ENCODE measurements at regions not wholly inside any gene's neighbourhood (a gene's known extent, or its start where the extent isn't known, plus 50 kb on each side); places are given as distances from the start of the nearest gene placed in this dataset.

DNA sequence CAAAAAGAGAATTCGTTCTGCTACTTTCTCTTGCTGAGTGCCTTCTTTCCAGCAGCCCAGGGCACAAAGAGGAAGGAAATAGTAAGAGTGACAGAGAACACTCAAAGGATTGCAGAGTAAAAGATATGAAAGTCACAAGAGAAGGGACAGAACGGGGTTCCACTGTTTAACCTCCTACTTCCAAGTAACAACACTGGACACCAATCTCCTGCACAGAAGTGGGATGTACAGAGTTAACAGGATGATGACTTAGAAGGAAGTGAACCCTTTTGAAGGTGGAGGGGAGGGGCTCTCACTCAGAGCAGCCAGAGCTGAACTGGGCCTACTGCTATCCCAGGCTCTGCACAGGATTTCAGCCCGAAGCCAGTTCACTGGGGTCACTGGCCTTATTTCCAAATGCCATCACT is 130.1 kb upstream of the PRICKLE2 start:
- no peak for DNase-seq (ENCODE audit: low read depth in 2 of 3, low spot score in 1 of 3)

DNA sequence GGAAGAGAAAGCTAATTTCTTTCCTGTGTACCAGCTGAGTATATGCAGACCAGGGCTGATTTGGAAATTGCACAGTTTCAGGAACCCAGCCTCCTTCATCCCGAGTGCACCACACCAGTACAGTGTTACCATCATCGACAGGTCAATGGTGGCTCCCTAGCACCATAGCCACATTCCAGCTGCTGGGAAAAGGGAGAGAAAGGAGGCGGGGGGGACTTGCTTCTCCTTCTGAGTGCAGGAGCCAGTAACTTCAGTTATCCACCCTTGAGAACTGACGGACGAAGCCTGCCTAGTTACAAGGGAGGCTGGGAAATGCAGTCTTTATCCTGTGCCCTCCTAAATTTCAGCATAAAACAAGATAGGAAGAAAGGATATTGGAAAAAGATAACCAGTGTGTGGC is 129.7 kb upstream of the PRICKLE2 start:
- no peak for DNase-seq (ENCODE audit: low read depth in 2 of 3, low spot score in 1 of 3)

DNA sequence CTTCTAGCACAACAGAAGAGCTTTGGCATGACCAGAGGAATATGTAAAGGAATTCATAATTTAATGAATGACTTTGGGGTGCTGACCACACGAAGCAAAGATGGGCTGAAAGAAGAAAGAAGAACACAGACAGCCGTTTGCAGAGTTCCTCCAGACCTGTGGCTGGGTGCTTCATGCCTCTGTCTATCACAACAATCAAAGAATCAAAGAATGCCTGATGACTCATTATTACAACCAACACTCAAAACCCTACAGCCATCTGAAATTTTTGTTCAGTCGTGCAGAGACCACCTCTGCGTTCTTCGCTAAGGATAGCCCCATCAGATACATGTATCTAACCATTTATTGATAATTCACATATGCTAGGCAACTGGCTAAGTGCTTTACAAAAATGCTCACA is 129.0 kb upstream of the PRICKLE2 start:
- no peak for DNase-seq (ENCODE audit: low read depth in 2 of 3, low spot score in 1 of 3)

DNA sequence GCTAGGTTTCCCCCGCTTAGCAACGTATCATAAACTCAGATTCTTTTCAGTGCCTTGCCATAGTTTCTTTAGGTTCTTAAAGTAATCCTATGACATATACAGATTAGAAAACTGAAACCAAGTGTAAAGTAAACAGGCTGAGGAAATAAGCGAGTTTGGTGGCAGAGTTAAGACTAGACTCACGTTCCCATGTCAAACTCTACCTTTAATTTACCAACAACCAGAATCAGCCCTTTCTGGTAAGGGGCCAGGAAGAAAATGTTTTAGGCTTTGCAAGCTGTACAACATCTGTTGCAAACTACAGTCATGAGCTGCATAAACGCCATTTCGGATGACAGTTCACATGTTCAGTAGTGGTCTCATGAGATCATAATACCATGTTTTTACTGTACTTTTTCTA is 128.0 kb upstream of the PRICKLE2 start:
- no peak for DNase-seq (ENCODE audit: low read depth in 2 of 3, low spot score in 1 of 3)

DNA sequence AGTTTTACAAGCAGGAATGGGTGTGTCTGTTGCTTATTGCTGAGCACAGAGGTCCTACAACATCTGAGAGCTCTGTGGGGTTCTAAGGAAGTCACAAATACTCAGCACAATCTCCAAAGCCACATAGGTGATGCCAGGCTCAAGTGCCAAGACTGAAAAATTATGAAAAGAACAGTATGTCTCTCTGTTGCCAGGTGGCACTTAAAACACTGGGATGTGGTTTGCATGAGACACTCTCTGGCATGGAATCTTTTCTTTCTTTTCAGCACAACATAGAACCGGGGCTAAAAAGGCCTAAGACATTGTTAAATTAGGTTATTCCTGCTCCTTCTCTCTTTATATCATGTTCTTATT is 127.3 kb upstream of the PRICKLE2 start:
- no peak for DNase-seq (ENCODE audit: low read depth in 2 of 3, low spot score in 1 of 3)

DNA sequence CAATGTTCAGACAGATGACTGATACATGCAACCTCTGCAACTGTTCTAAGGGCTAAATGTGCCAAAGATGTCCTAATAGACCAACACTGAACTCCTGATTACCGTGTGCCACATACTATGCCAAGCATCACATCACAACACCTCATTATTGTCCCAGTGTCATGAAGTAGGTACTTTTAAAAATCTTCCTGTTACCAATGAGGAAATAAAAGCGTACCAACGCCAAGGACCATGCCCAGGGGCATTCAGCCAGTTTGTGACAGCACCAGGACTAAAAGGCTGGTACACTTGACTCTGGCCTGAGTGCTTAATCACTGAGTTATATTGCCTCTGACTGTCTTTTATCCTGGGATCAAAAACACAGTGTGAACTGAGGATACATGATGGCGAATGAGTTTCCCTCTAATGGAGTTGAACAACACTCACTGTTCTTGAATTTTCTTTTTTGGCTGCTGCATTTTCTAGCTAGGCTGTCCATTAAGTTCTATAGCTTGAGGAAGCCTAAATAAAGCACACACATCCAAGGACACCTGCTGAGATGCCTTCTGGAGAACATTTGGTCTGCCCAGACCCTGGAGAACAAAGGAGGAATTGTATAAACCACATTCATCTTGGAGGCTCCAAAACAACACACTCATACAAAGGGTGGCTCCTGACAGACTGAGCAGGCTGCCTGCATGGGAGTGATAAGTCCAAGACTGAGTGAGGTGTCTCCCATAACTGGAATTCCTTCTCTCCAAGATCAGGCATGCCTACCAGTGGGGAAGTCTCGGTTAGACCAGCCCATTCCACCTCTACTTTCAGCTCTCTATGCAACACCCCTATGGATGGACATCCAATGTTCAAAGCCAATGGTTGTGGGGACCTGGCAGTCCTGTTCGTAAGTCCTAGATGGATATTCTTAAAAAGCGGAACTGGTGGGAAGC is 126.7 kb upstream of the PRICKLE2 start:
- DNase-seq (ENCODE audit: low read depth in 2 of 3, low spot score in 1 of 3): no peak

DNA sequence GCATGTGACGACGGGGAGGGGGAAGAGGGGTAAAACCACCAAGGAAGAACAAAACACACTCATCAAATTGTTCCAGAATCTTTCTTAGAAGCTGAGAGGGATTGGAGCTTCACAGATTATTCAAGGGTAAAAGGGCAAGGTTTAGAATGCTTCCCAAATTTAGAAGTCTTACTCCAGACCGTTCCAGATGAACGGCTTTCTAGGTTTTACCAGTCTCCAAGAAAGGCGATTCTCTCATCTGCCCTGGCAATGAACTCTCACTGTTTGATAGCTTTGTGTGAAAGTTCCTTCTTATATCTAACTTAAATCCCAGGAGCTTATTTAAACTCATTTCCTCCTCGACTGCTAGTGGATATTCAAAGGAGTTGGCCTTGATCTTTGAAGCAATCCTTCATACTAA is 124.3 kb upstream of the PRICKLE2 start:
- DNase-seq (ENCODE audit: low read depth in 2 of 3, low spot score in 1 of 3): no peak

DNA sequence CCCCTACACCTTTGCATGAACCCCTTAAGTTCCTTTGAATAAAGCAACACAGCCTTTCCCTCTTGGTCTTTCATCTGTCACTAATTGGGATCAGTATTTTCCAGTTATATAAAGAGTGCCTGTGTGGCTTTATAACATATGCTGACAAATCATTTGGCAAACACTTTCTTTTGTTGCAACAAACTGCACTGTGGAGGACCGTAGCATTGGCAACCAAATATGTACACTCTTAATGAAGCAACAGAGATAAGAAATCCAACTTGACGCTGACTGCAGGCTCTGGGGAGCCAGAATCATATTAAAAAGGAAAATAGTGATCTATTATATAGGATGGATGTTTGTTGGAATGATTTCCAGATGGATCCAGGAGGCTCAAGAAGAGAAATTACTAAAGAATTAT is 120.1 kb upstream of the PRICKLE2 start:
- no peak for DNase-seq (ENCODE audit: low read depth in 2 of 3, low spot score in 1 of 3)

DNA sequence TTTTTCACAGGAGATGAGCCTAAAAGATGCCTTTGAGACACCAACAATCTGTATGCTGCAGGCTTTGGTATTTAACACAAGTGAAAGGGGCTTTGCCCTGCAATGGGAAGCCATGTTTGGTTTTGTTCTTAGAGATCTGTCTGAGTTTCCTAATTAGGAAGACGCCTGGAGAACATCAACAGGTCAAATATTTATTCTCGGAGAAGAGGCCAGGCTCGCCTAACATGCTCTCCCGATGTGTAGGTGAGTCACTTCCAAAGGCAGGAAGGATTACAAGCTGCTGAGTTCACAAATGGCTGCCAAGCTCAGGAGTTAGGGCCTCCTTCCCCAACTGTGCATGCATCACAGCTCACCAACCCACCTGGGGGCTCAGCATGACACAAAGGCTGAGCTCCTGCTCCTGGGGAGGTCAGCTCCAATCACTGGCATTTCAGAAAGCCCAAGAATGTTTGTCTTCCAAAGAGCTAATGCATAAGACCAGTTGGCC is 119.5 kb upstream of the PRICKLE2 start:
- DNase-seq (ENCODE audit: low read depth in 2 of 3, low spot score in 1 of 3): no peak

DNA sequence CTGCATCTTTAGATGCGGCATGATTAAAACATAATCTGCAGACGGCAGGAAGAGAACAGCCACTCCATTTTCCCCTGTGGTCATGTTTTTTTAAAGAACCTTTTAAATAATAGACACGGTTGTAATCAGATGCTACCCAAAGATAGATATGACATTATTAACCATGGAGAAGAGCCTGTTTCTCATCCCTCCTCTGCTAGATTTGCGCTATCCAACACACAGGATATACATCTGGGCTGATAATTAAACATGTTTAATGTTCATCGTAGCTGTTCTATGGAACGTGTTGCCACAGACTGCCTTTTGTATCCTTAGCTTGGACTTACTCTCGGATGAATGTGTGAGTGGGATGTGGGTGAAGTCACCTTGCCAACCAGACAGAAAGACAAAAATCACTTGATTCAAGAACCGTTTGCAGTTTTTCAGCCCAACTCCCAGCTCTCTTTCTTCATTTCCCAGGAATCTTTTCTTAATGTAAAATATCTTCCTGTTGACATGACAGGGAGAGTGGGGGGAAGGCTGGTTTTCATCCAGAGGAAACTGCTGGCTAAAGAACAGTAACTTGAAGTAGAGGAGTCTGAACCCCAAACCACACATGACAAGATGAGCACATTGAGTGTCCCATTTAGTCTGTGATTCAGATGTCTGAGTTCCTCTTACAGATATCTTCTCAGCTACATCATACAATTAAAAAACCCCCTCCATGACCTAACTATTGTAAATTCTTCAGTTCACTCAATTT is 118.6 kb upstream of the PRICKLE2 start:
- DNase-seq (ENCODE audit: low read depth in 2 of 3, low spot score in 1 of 3): no peak

DNA sequence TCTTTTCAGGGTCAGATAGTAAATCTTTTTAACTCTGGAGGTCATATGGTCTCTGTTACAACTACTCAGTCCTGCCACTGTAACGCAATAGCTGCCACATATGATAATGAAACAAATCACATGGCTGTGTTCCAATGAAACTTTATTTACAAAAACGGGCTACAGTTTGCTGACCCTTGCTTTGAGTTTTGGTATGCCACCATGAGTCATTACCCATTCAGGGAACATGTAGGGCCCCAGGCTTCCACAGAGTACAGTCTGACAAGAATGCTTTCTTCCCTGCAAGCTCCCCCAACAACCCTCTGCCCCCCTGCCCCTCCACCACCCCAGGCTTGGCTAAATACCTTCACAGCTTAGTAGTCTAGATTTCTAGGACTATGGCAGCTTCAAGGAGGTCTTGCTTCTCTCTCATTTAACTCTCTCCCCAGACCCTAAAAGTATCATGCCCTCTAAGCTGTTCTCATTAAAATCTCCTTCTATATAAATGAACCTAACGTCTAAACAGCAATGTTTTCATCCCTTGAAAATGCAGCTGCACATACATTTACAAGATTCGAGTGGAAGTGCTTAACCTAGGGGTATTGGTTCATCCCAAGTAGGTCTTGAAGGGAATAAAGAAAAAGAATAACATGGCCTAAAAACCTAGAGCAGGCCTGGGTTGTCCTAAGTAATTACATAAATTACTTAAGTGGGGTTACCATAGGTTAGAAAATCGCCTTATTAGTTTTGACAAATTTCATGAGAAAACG is 117.8 kb upstream of the PRICKLE2 start:
- DNase-seq (ENCODE audit: low read depth in 2 of 3, low spot score in 1 of 3): no peak

DNA sequence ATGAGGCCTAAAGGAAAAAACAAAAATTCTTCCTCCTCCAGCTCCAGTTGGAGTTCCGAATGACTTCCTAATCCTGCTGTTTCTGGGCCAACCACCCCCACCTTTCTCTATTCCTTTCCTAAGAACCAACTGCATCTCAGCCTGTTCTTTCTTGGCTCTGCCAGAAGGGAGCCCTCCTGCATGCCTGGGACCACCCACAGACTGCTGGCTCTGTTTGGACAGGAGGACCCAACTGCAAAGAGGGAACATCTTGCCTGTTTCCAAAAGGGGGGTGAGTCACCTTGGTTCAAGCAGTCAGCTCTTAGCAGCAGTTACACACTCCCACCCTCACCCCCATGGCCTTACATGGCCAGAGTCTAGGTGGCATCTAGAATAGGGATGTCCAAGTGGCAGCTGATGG is 116.0 kb upstream of the PRICKLE2 start:
- DNase-seq (ENCODE audit: low read depth in 2 of 3, low spot score in 1 of 3): no peak

DNA sequence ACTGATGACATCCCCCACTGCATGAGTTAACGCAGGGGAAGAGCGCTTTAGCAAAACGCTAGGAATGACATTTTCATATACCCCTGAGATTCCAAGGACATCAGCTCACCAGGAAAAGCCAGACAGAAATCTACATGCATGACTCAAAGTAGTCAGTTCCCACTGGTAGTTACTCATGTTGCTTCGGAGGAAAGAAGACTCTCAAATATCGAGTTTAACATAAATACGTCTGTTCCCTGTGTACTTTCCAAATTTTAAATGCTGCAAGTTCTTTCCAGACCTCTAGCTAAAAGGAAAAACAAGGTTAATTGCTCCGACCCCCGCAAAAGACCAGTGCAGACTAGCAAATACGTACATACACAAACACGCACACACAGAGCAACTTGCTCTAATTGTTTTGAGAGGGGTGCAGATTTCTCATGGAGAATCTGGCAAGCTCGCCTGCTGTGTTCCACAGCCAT is 115.4 kb upstream of the PRICKLE2 start:
- no peak for DNase-seq (ENCODE audit: low read depth in 2 of 3, low spot score in 1 of 3)

DNA sequence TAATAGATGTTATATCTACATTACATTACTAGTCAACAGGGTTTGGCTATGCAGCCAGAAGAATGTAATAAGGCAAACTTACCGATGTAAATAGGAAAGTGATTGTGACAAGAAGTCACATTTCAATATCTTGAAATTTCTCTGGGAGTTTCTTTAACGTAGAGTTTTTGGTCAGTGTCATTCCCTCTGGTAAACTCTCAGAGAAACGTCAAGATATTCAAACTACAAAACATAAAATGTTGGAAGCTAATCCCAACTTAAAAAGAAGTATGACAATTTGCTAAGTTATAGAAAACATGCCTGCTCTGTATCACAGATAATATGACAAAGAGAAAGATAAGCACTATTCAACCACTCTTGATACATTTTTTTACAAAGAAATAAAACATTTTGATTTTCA is 111.2 kb upstream of the PRICKLE2 start:
- DNase-seq (ENCODE audit: low read depth in 2 of 3, low spot score in 1 of 3): no peak

DNA sequence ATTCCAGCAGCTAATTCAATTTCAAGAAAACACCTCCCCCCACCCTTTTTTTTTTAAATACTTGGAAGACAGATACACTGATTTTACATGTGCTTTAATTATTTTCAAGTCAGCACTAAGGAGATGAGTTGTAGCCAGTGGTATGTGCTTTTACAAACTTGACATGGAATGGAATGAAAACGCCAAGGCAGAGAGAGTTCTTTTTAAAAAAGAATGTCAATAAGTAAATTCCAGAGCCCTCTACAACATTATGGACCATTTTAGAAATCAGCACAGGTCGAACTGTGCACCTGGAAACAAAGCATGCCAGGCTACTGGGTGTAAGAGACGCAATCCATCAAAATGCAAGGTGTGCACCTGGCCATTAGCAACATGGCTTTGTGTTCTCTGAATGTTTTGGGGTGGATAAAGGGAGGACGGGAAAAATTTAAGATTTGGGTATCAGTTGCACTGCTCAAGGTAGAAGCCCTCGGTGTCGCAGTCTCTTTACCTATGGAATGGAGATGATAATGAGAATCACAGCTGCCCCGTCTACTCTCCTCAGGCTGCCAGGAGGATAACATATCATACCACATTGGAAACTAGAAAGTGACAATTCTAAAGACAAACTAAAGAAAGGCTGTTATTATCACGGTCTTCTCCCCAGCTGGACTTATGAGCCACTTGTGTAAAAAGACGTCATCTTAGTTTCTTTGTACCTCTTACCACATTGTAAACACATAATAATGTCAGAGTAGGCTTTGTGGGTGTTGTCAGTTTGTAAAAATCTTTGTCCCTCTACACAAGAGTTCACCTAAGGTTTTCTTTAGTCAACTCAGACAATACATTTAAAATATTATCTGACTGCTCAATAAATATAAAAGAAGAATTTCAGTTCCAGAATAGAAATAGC is 107.4 kb upstream of the PRICKLE2 start:
- DNase-seq (ENCODE audit: low read depth in 2 of 3, low spot score in 1 of 3): no peak

DNA sequence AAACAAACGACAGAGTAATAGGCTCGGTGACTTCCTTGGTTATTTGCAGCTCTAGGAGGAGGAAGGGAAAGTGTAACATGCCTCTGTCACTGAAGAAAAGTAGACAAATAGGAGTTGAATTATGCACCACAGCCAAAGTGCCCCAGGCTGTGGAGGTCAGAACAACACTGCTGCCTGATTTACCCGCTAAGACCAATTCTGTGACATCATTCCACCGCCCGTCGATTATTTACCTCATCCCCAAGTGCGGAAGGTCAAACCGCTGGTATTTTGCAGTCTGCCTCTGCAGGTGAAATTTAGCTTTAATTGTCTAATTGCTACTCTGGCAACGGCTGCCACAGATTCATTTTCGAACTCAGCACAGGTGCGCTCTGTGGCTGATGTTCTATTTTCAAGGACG is 106.3 kb upstream of the PRICKLE2 start:
- no peak for DNase-seq (ENCODE audit: low read depth in 2 of 3, low spot score in 1 of 3)

DNA sequence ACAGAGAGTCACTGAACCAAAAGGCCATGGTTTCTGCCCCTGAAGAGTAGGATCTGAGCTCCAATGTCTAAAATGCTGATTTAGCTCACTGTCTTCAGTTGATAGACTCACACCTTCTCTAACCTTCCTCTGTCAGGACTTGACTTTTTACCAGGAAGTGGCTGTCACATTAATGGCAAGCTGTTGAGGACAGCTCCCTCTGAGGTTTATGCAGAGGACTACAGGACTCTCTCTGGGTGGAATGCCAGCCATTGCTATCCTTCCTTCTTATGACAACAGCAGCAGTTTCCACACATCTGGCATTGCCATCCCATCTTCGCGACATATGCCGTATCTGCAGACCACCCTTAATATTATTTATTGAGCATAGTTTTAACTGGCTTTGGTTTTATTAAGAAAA is 103.8 kb upstream of the PRICKLE2 start:
- no peak for DNase-seq (ENCODE audit: low read depth in 2 of 3, low spot score in 1 of 3)

DNA sequence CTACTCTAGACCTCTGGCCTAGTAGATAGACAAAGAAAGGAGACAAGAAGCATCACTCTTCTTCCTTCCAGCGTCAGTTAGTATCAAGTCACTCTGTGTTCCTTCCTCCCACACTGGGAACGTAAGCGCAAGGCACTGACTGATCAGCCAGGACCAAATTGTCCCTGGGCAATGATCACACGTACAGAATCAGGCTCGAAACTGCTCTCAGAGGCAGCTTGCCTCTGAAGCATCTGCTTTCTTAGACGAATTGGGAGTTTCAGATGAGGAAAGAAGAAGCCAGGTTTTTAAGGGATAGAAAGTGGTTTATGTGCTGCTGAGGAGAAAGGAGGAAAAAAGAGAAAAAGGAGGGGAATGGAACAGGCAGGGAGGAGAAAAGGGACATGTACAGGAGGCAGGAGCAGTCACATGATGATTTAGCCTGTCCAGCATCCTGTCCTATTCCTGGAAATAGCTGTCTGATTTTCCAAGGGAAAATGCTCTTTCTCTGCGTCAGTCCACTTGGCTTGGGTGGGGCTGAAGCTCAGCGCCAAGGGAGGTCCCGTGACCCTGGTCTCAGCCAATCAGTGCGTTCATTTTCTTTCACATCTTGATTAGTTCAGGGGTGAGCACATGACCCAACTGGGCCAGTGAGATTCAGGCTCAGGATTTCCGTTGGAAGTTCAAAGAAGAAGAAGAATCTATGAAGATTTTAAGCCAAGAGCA is 102.0 kb upstream of the PRICKLE2 start:
- no peak for DNase-seq (ENCODE audit: low read depth in 2 of 3, low spot score in 1 of 3)

DNA sequence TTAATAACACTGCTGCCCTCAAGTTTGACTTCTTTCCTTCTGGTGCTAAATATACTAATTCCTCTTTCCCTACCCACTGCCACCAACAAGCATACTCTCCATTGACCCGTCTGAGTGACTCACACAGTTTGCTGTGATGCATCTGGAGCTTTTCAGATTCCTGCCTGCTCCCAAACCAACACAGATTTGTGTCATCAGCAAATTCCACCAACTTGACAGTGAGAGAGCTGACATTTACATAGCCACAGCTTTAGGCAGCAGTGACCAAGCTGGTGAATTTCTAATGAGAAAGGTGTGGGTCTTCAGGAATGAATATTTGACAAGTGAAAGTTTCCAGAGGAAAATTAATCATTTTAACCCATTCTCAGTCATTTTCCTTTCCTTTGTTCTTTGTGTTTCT is 96.5 kb upstream of the PRICKLE2 start:
- DNase-seq (ENCODE audit: low read depth in 2 of 3, low spot score in 1 of 3): no peak

DNA sequence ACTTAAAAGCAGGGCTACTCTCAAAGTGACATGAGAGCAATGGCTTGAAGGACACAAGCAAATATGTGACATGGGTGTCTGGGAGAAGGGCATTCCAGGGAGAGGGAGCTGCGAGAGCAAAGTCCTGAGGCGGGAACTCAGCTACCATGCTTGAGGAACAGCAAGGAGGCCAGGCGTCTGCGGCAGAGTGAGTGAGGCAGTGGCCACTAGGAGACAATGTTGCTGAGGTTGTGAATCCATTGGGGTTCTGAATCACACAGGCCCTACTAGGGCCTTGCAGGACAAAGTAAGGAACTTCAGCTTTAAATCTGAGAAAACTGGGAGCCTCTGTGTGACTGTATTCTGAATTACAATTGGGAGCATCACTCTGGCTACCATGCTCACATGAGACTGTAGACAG is 94.1 kb upstream of the PRICKLE2 start:
- no peak for DNase-seq (ENCODE audit: low read depth in 2 of 3, low spot score in 1 of 3)
